RWPE1 (cell line): ENCODE measurements at regions not wholly inside any gene's neighbourhood (a gene's known extent, or its start where the extent isn't known, plus 50 kb on each side); places are given as distances from the start of the nearest gene placed in this dataset.

Source experiments
- CTCF ChIA-PET: fragments of 350-600 bp; sonication (Branson Sonifier 250); formaldehyde crosslinking; extraction: SDS; loops from one replicate; lab custom pipeline; 2021; lab: Yijun Ruan, JAX
- POLR2A ChIA-PET: fragments of 400-600 bp; formaldehyde crosslinking; extraction: SDS; loops from one replicate; lab custom pipeline; 2020; ENCODE audit warnings: antibody characterized with exemption; ENCODE audit not compliant: low non-redundant PET; lab: Yijun Ruan, JAX
- DNase-seq: peaks from one replicate; pipeline ENCODE4 v3.0.0; 2012; ENCODE audit warnings: low spot score
- H3K27ac ChIP-seq: fragments of 450-650 bp; 2 replicates; pipeline ENCODE4 v1.5.1; 2017
- CTCF ChIP-seq: fragments of 450-650 bp; conservative IDR thresholded peaks from 2 replicates; pipeline ENCODE4 v1.5.1; 2017; ENCODE audit warnings: low read depth, mild to moderate bottlenecking

DNA sequence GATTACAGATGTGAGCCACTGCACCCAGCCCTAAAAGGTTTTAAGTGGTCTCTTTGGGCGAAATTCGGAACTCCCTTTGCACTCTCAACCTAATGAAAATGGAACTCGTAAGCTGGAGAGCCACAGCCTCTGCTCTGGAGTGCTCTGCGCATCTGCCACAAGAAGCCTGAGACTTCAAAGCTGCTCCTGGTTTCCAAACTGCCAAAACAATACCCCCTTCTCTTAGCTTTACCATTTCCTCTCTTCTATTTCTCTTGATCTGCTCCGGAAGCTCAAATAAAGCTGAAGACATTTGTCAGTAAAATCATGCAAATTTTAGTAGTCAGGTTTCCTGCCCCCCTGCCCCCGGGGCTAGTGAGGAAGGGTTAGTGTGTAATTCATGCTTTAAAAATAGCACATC, 312.7 kb downstream of the MFSD1 start:
- no peak for DNase-seq
- CTCF ChIA-PET = no interaction called here
- POLR2A ChIA-PET = no interaction called here
- no peak for TF ChIP-seq CTCF
- no peak overlapping the region for H3K27ac ChIP-seq

DNA sequence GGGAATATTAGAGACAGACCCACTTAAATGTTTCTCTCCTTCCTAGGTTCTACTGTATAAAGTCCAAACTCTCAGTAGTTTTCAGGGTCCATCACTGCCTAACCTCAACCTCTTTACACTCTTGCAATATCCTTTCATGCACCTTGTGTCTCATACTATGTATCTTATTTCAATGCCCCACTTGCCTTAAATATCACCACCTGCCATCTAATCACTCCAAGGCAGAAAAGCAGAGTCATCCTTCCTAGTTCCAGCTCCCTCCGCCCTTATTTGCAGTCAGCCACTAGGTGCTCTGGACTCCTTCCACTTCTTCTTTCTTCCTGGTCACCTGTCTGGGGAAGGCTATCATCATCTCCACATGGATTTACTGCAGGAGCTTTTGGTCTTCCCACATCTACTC, 322.0 kb downstream of the MFSD1 start:
- H3K27ac ChIP-seq = no peak overlapping the region
- ChIA-PET CTCF (no interaction called here), POLR2A (no interaction called here)
- DNase-seq = no peak
- TF ChIP-seq CTCF = no peak

- no peak for TF ChIP-seq CTCF
- H3K27ac ChIP-seq = no peak overlapping the region
- no peak for DNase-seq
- ChIA-PET CTCF (no interaction called here), POLR2A (no interaction called here)
Measured at GRCh38 chr3:159126261-159127020, 324.6 kb downstream of the MFSD1 start.

GRCh38 chr3:159127021-159127392, 325.2 kb downstream of the MFSD1 start:
- POLR2A ChIA-PET = no interaction called here
- no peak for DNase-seq
- TF ChIP-seq CTCF = no peak
- H3K27ac ChIP-seq = no peak overlapping the region
- CTCF ChIA-PET = no interaction called here

GRCh38 chr3:159128628-159129027, 326.8 kb downstream of the MFSD1 start:
- H3K27ac ChIP-seq = no peak overlapping the region
- ChIA-PET POLR2A (no interaction called here), CTCF (no interaction called here)
- no peak for TF ChIP-seq CTCF
- peak; percentile 30 for DNase-seq

GRCh38 chr3:159130108-159130507, 328.3 kb downstream of the MFSD1 start:
- CTCF ChIA-PET = no interaction called here
- no peak for TF ChIP-seq CTCF
- POLR2A ChIA-PET = no interaction called here
- H3K27ac ChIP-seq = no peak overlapping the region
- no peak for DNase-seq
